NCI-H2081 treated with DMSO at 0.1 percent for 48 hours (cell line): ENCODE measurements at regions not wholly inside any gene's neighbourhood (a gene's known extent, or its start where the extent isn't known, plus 50 kb on each side); places are given as distances from the start of the nearest gene placed in this dataset.

Source experiments
- DNase-seq: peaks from one replicate; lab custom pipeline; 2025; lab: John Stamatoyannopoulos, UW

GRCh38 chr13:44274771-44275205 is 98.8 kb upstream of the SERP2 start:
- no peak for DNase-seq

- no peak for DNase-seq
Measured at GRCh38 chr13:44275381-44275780, 98.2 kb upstream of the SERP2 start.

GRCh38 chr13:44276061-44276460 is 97.6 kb upstream of the SERP2 start:
- DNase-seq, result no peak

GRCh38 chr13:44277459-44277858 is 96.2 kb upstream of the SERP2 start:
- DNase-seq, result no peak

- no peak for DNase-seq
Measured at GRCh38 chr13:44278166-44278565, 95.5 kb upstream of the SERP2 start.

GRCh38 chr13:44280456-44280855 is 93.2 kb upstream of the SERP2 start:
- no peak for DNase-seq

GRCh38 chr13:44281252-44282000 is 92.2 kb upstream of the SERP2 start:
- no peak for DNase-seq

- no peak for DNase-seq
Measured at GRCh38 chr13:44283600-44283999, 90.0 kb upstream of the SERP2 start.

GRCh38 chr13:44287958-44288357 is 85.7 kb upstream of the SERP2 start:
- no peak for DNase-seq

GRCh38 chr13:44292545-44292944 is 81.1 kb upstream of the SERP2 start:
- DNase-seq, result no peak

- DNase-seq, result no peak
Measured at GRCh38 chr13:44293374-44293773, 80.2 kb upstream of the SERP2 start.

- DNase-seq, result no peak
Measured at GRCh38 chr13:44293908-44294735, 79.5 kb upstream of the SERP2 start.

- DNase-seq, result no peak
Measured at GRCh38 chr13:44294876-44295275, 78.7 kb upstream of the SERP2 start.

- DNase-seq, result no peak
Measured at GRCh38 chr13:44296856-44297255, 76.8 kb upstream of the SERP2 start.

GRCh38 chr13:44298314-44298713 is 75.3 kb upstream of the SERP2 start:
- DNase-seq, result no peak

GRCh38 chr13:44299152-44299943 is 74.3 kb upstream of the SERP2 start:
- DNase-seq, result no peak

- DNase-seq, result no peak
Measured at GRCh38 chr13:44300895-44301638, 72.6 kb upstream of the SERP2 start.

- no peak for DNase-seq
Measured at GRCh38 chr13:44301639-44302015, 72.0 kb upstream of the SERP2 start.

- no peak for DNase-seq
Measured at GRCh38 chr13:44302233-44302632, 71.4 kb upstream of the SERP2 start.

GRCh38 chr13:44302940-44303575 is 70.6 kb upstream of the SERP2 start:
- DNase-seq, result no peak

GRCh38 chr13:44303681-44304432 is 69.8 kb upstream of the SERP2 start:
- DNase-seq, result no peak
